Neural cell (in vitro differentiated cells): ENCODE measurements at regions not wholly inside any gene's neighbourhood (a gene's known extent, or its start where the extent isn't known, plus 50 kb on each side); places are given as distances from the start of the nearest gene placed in this dataset.

Source experiments
- H2AFZ ChIP-seq: fragments of 200-600, 300-800 bp; sonication (generic), shearing (Covaris generic); 2 replicates; pipeline ENCODE4 v1.6.0; 2014; ENCODE audit warnings: low read depth, mild to moderate bottlenecking, antibody characterized with exemption, low read length, moderate library complexity
- H3F3A ChIP-seq: fragments of 200-600 bp; shearing (Covaris generic); 2 replicates; pipeline ENCODE4 v1.6.1; 2016; ENCODE audit warnings: mild to moderate bottlenecking, moderate library complexity, mixed read lengths, antibody characterized with exemption, low read length; ENCODE audit not compliant: insufficient read depth, poor library complexity, severe bottlenecking
- H3K27ac ChIP-seq: fragments of 200-600, 300-800 bp; sonication (generic), shearing (Covaris generic); 2 replicates; pipeline ENCODE4 v1.5.1; 2014; ENCODE audit warnings: mild to moderate bottlenecking, low read length, moderate library complexity
- H3K27me3 ChIP-seq: fragments of 300-800, 200-600 bp; sonication (generic), shearing (Covaris generic); 2 replicates; pipeline ENCODE4 v1.6.0; 2014; ENCODE audit warnings: mild to moderate bottlenecking, low read depth, low read length, moderate library complexity; ENCODE audit not compliant: insufficient read depth
- H3K36me3 ChIP-seq: fragments of 300-800, 200-600 bp; sonication (generic), shearing (Covaris generic); 2 replicates; pipeline ENCODE4 v1.5.1; 2014; ENCODE audit warnings: mild to moderate bottlenecking, antibody characterized with exemption, low read length, moderate library complexity; ENCODE audit not compliant: insufficient read depth
- H3K4me2 ChIP-seq: fragments of 300-800, 200-600 bp; sonication (generic), shearing (Covaris generic); 2 replicates; pipeline ENCODE4 v1.6.0; 2014; ENCODE audit warnings: mild to moderate bottlenecking, low read length
- H3K4me3 ChIP-seq: fragments of 300-800, 200-600 bp; sonication (generic), shearing (Covaris generic); 2 replicates; pipeline ENCODE4 v1.5.1; 2014; ENCODE audit warnings: mild to moderate bottlenecking, low read length, moderate library complexity
- H3K79me2 ChIP-seq: fragments of 200-600 bp; shearing (Covaris generic); replicated peaks from 2 replicates; pipeline ENCODE4 v1.6.0; 2014; ENCODE audit warnings: mild to moderate bottlenecking, low read length, moderate library complexity; ENCODE audit not compliant: insufficient read depth
- H3K9ac ChIP-seq: fragments of 300-800, 200-600 bp; sonication (generic), shearing (Covaris generic); 2 replicates; pipeline ENCODE4 v1.6.1; 2016; ENCODE audit warnings: mild to moderate bottlenecking, low read length, mixed read lengths
- H3K9me2 ChIP-seq: fragments of 200-600 bp; shearing (Covaris generic); 2 replicates; pipeline ENCODE4 v1.6.1; 2016; ENCODE audit warnings: mild to moderate bottlenecking, low read length, mixed read lengths; ENCODE audit not compliant: insufficient read depth
- H3K9me3 ChIP-seq: fragments of 200-600, 300-800 bp; sonication (generic), shearing (Covaris generic); 2 replicates; pipeline ENCODE4 v1.6.1; 2016; ENCODE audit warnings: mild to moderate bottlenecking, mixed run types, low read length, moderate library complexity, mixed read lengths
- H4K20me1 ChIP-seq: fragments of 200-600 bp; shearing (Covaris generic); 2 replicates; pipeline ENCODE4 v1.6.1; 2016; ENCODE audit warnings: mild to moderate bottlenecking, mixed run types; ENCODE audit not compliant: insufficient read depth
- CTCF ChIP-seq: fragments of 450-650 bp; IDR thresholded peaks from 2 replicates; pipeline ENCODE4 v1.5.1; 2014; ENCODE audit warnings: antibody characterized with exemption, mild to moderate bottlenecking, moderate library complexity; ENCODE audit not compliant: poor library complexity, severe bottlenecking
- EP300 ChIP-seq: fragments of 450-650 bp; conservative IDR thresholded peaks from 2 replicates; pipeline ENCODE4 v1.6.1; 2014; ENCODE audit warnings: antibody characterized with exemption, mild to moderate bottlenecking, moderate library complexity; ENCODE audit not compliant: poor library complexity, severe bottlenecking
- EZH2 ChIP-seq: fragments of 200-600, 300-800 bp; shearing (Covaris generic), sonication (generic); IDR thresholded peaks from 2 replicates; pipeline ENCODE4 v1.6.1; 2014; ENCODE audit warnings: antibody characterized with exemption, low read length, borderline replicate concordance, mild to moderate bottlenecking; ENCODE audit not compliant: insufficient read depth, poor library complexity, severe bottlenecking
- MXI1 ChIP-seq: fragments of 450-650 bp; conservative IDR thresholded peaks from 2 replicates; pipeline ENCODE4 v1.6.1; 2014; ENCODE audit warnings: antibody characterized with exemption, mild to moderate bottlenecking; ENCODE audit not compliant: poor library complexity, severe bottlenecking
- POLR2AphosphoS5 ChIP-seq: IDR thresholded peaks from 2 replicates; pipeline ENCODE4 v1.6.1; 2012
- RAD21 ChIP-seq: fragments of 450-650 bp; conservative IDR thresholded peaks from 2 replicates; pipeline ENCODE4 v1.6.1; 2014; ENCODE audit warnings: antibody characterized with exemption, mild to moderate bottlenecking, moderate library complexity
- REST ChIP-seq: IDR thresholded peaks from 2 replicates; pipeline ENCODE4 v1.6.1; 2012; ENCODE audit warnings: borderline replicate concordance
- SMC3 ChIP-seq: fragments of 450-650 bp; conservative IDR thresholded peaks from 2 replicates; pipeline ENCODE4 v1.6.1; 2014; ENCODE audit warnings: antibody characterized with exemption, mild to moderate bottlenecking, moderate library complexity; ENCODE audit not compliant: poor library complexity
- TAF1 ChIP-seq: IDR thresholded peaks from 2 replicates; pipeline ENCODE4 v1.6.1; 2012; ENCODE audit warnings: low read depth

GRCh38 chrX:125544031-125544660 is 224.5 kb downstream of the TEX13C start:
- H3K27ac ChIP-seq = no peak overlapping the region
- no peak overlapping the region for H3K4me2 ChIP-seq
- H4K20me1 ChIP-seq = no peaks in the 10 kb centered on the region
- no peaks in the 10 kb centered on the region for H3K27me3 ChIP-seq
- H3F3A ChIP-seq = no peaks in the 10 kb centered on the region
- H3K9me2 ChIP-seq = no peaks in the 10 kb centered on the region
- TF ChIP-seq MXI1 (no peak), POLR2AphosphoS5 (no peak), SMC3 (no peak), CTCF (no peak), TAF1 (no peak), RAD21 (no peak), EZH2 (no peak), EP300 (no peak), REST (no peak)
- H2AFZ ChIP-seq = no peak overlapping the region
- H3K4me3 ChIP-seq = no peak overlapping the region
- no peak overlapping the region for H3K9ac ChIP-seq
- H3K36me3 ChIP-seq = no peaks in the 10 kb centered on the region
- H3K9me3 ChIP-seq = no peaks in the 10 kb centered on the region
- H3K79me2 ChIP-seq = no peaks in the 10 kb centered on the region

GRCh38 chrX:125544856-125545255 is 225.2 kb downstream of the TEX13C start:
- Histone ChIP-seq H3K9ac (no peak overlapping the region), H4K20me1 (no peaks in the 10 kb centered on the region), H3K27ac (no peak overlapping the region), H3K36me3 (no peaks in the 10 kb centered on the region), H3K79me2 (no peaks in the 10 kb centered on the region), H3K4me3 (no peak overlapping the region), H3K9me2 (no peaks in the 10 kb centered on the region), H3F3A (no peaks in the 10 kb centered on the region), H3K9me3 (no peaks in the 10 kb centered on the region), H3K27me3 (no peaks in the 10 kb centered on the region), H2AFZ (no peak overlapping the region), H3K4me2 (no peak overlapping the region)
- TF ChIP-seq MXI1 (no peak), EP300 (no peak), CTCF (no peak), RAD21 (no peak), POLR2AphosphoS5 (no peak), TAF1 (no peak), SMC3 (no peak), EZH2 (no peak), REST (no peak)
